Naive B cell (primary cell): ENCODE measurements at regions not wholly inside any gene's neighbourhood (a gene's known extent, or its start where the extent isn't known, plus 50 kb on each side); places are given as distances from the start of the nearest gene placed in this dataset.
A peak's percentile ranks its signal among the peaks of the same experiment; 100 is the strongest.

Source experiments
- ATAC-seq, 2 donors: fragments of 150-1000 bp; cut with Tn5 transposase; 2 replicates each; pipeline ENCODE4 v1.10.0; 2021; ENCODE audit warnings: low read depth in 2 of 2, mild to moderate bottlenecking in 2 of 2, moderate library complexity in 2 of 2
- DNase-seq: peaks from one replicate; pipeline ENCODE4 v3.0.0; 2022
- H3K27ac Mint-ChIP-seq, 6 donors: one replicate each; pipeline ENCODE4 v1.8.0; 2020 to 2022; ENCODE audit warnings: mild to moderate bottlenecking in 6 of 6, mixed read lengths in 6 of 6, moderate library complexity in 5 of 6, inconsistent platforms in 2 of 6
- H3K27me3 Mint-ChIP-seq, 3 donors: one replicate each; pipeline ENCODE4 v1.8.0; 2021 to 2022; ENCODE audit warnings: mixed read lengths in 3 of 3, mild to moderate bottlenecking in 1 of 3
- H3K36me3 Mint-ChIP-seq, 2 donors: one replicate each; pipeline ENCODE4 v1.8.0; 2020 to 2022; ENCODE audit warnings: mixed read lengths in 2 of 2, inconsistent platforms in 1 of 2, mild to moderate bottlenecking in 1 of 2
- H3K4me1 Mint-ChIP-seq, 3 donors: one replicate each; pipeline ENCODE4 v1.8.0; 2020 to 2022; ENCODE audit warnings: mixed read lengths in 3 of 3, inconsistent platforms in 1 of 3, mild to moderate bottlenecking in 1 of 3, moderate library complexity in 1 of 3
- H3K4me3 Mint-ChIP-seq, 8 donors: one replicate each; pipeline ENCODE4 v1.8.0; 2020 to 2022; ENCODE audit warnings: mild to moderate bottlenecking in 8 of 8, mixed read lengths in 8 of 8, moderate library complexity in 8 of 8, inconsistent platforms in 2 of 8
- H3K9me3 Mint-ChIP-seq, 7 donors: one replicate each; pipeline ENCODE4 v1.8.0; 2020 to 2022; ENCODE audit warnings: mixed read lengths in 7 of 7, mild to moderate bottlenecking in 5 of 7, inconsistent platforms in 2 of 7, moderate library complexity in 1 of 7

GRCh38 chr4:108536577-108536976 lies 83.8 kb upstream of the RPL34 start:
- no peak overlapping the region for H3K27ac Mint-ChIP-seq
- H3K4me1 Mint-ChIP-seq, result peaks cover 0 to 14% (median 5%) of the 10 kb centered on the region in 3 donors
- H3K27me3 Mint-ChIP-seq, result peaks cover 0 to 9% (median 0%) of the 10 kb centered on the region in 3 donors
- no peak for ATAC-seq
- H3K9me3 Mint-ChIP-seq, result no peaks in the 10 kb centered on the region
- H3K36me3 Mint-ChIP-seq, result peaks cover 0 to 8% of the 10 kb centered on the region in 2 donors
- no peak for DNase-seq
- no peak overlapping the region for H3K4me3 Mint-ChIP-seq

GRCh38 chr4:108535757-108536156 lies 84.6 kb upstream of the RPL34 start:
- H3K9me3 Mint-ChIP-seq, result no peaks in the 10 kb centered on the region
- H3K27me3 Mint-ChIP-seq, result peaks cover 0 to 9% (median 0%) of the 10 kb centered on the region in 3 donors
- no peak overlapping the region for H3K27ac Mint-ChIP-seq
- H3K36me3 Mint-ChIP-seq, result peaks cover 0 to 8% of the 10 kb centered on the region in 2 donors
- no peak for ATAC-seq
- no peak for DNase-seq
- peaks cover 0 to 18% (median 5%) of the 10 kb centered on the region in 3 donors for H3K4me1 Mint-ChIP-seq
- no peak overlapping the region for H3K4me3 Mint-ChIP-seq

GRCh38 chr4:108533876-108534275 lies 86.5 kb upstream of the RPL34 start:
- Mint-ChIP-seq H3K27ac (no peak overlapping the region), H3K4me3 (no peak overlapping the region), H3K27me3 (peaks cover 0 to 9% (median 0%) of the 10 kb centered on the region in 3 donors), H3K9me3 (no peaks in the 10 kb centered on the region), H3K4me1 (peaks cover 0 to 26% (median 16%) of the 10 kb centered on the region in 3 donors), H3K36me3 (peaks cover 0 to 8% of the 10 kb centered on the region in 2 donors)
- no peak for DNase-seq
- no peak for ATAC-seq

- Mint-ChIP-seq H3K4me3 (no peak overlapping the region), H3K4me1 (peaks cover 3 to 30% (median 19%) of the 10 kb centered on the region in 3 donors), H3K36me3 (peaks cover 0 to 8% of the 10 kb centered on the region in 2 donors), H3K27ac (peak overlapping the region in 1 of 6 donors; percentile 25), H3K9me3 (peaks cover 0 to 2% (median 0%) of the 10 kb centered on the region in 7 donors), H3K27me3 (peaks cover 0 to 9% (median 0%) of the 10 kb centered on the region in 3 donors)
- DNase-seq (no peak), ATAC-seq (no peak)
These were observed 87.0 kb upstream of the RPL34 start for GRCh38 chr4:108533245-108533844.

GRCh38 chr4:108532738-108533137 lies 87.6 kb upstream of the RPL34 start:
- Mint-ChIP-seq H3K9me3 (peaks cover 0 to 5% (median 2%) of the 10 kb centered on the region in 7 donors), H3K27ac (no peak overlapping the region), H3K36me3 (peaks cover 0 to 8% of the 10 kb centered on the region in 2 donors), H3K4me3 (no peak overlapping the region), H3K27me3 (peaks cover 0 to 9% (median 0%) of the 10 kb centered on the region in 3 donors), H3K4me1 (peaks cover 9 to 36% (median 25%) of the 10 kb centered on the region in 3 donors)
- ATAC-seq (no peak), DNase-seq (no peak)

GRCh38 chr4:108532187-108532586 lies 88.2 kb upstream of the RPL34 start:
- ATAC-seq, result no peak
- no peak overlapping the region for H3K4me3 Mint-ChIP-seq

GRCh38 chr4:108531461-108531860 lies 88.9 kb upstream of the RPL34 start:
- no peak for ATAC-seq
- DNase-seq, result no peak
- peaks cover 0 to 6% (median 5%) of the 10 kb centered on the region in 7 donors for H3K9me3 Mint-ChIP-seq
- H3K4me3 Mint-ChIP-seq, result no peak overlapping the region
- H3K27ac Mint-ChIP-seq, result peak overlapping the region in 2 of 6 donors; percentile 48 to 71
- peaks cover 12 to 42% (median 30%) of the 10 kb centered on the region in 3 donors for H3K4me1 Mint-ChIP-seq
- peaks cover 0 to 8% of the 10 kb centered on the region in 2 donors for H3K36me3 Mint-ChIP-seq
- H3K27me3 Mint-ChIP-seq, result peaks cover 0 to 9% (median 0%) of the 10 kb centered on the region in 3 donors

More at GRCh38 chr4:108532187-108532586, 88.2 kb upstream of the RPL34 start:
- Mint-ChIP-seq H3K4me1 (peaks cover 12 to 41% (median 30%) of the 10 kb centered on the region in 3 donors), H3K9me3 (peaks cover 0 to 6% (median 2%) of the 10 kb centered on the region in 7 donors), H3K36me3 (peaks cover 0 to 8% of the 10 kb centered on the region in 2 donors), H3K27ac (peak overlapping the region in 1 of 6 donors; percentile 47), H3K27me3 (peaks cover 0 to 9% (median 0%) of the 10 kb centered on the region in 3 donors)
- DNase-seq, result no peak

GRCh38 chr4:108529984-108530905 lies 90.1 kb upstream of the RPL34 start:
- no peak for ATAC-seq
- H3K27ac Mint-ChIP-seq, result peak overlapping the region in 1 of 6 donors; percentile 5

GRCh38 chr4:108529102-108529501 lies 91.3 kb upstream of the RPL34 start:
- peaks cover 0 to 18% of the 10 kb centered on the region in 2 donors for H3K36me3 Mint-ChIP-seq
- H3K27ac Mint-ChIP-seq, result peak overlapping the region in 3 of 6 donors; percentile 8 to 83 (median 40)
- peaks cover 0 to 9% (median 0%) of the 10 kb centered on the region in 3 donors for H3K27me3 Mint-ChIP-seq
- H3K4me3 Mint-ChIP-seq, result peak overlapping the region in 1 of 8 donors; percentile 24
- H3K9me3 Mint-ChIP-seq, result peaks cover 2 to 17% (median 9%) of the 10 kb centered on the region in 7 donors
- H3K4me1 Mint-ChIP-seq, result peaks cover 12 to 42% (median 30%) of the 10 kb centered on the region in 3 donors
- ATAC-seq (no peak), DNase-seq (no peak)

More at GRCh38 chr4:108529984-108530905, 90.1 kb upstream of the RPL34 start:
- Mint-ChIP-seq H3K4me1 (peaks cover 12 to 42% (median 30%) of the 10 kb centered on the region in 3 donors), H3K4me3 (peak overlapping the region in 1 of 8 donors; percentile 36), H3K9me3 (peaks cover under 1 to 11% (median 9%) of the 10 kb centered on the region in 7 donors), H3K27me3 (peaks cover 0 to 9% (median 0%) of the 10 kb centered on the region in 3 donors), H3K36me3 (peaks cover 0 to 11% of the 10 kb centered on the region in 2 donors)
- no peak for DNase-seq

- Mint-ChIP-seq H3K9me3 (peaks cover 2 to 17% (median 9%) of the 10 kb centered on the region in 7 donors), H3K27ac (peak overlapping the region in 1 of 6 donors; percentile 37), H3K4me1 (peaks cover 12 to 34% (median 30%) of the 10 kb centered on the region in 3 donors), H3K27me3 (no peaks in the 10 kb centered on the region), H3K4me3 (peak overlapping the region in 4 of 8 donors; percentile 12 to 66 (median 31)), H3K36me3 (peaks cover 0 to 10% of the 10 kb centered on the region in 2 donors)
- DNase-seq (no peak), ATAC-seq (no peak)
These were observed 92.7 kb upstream of the RPL34 start for GRCh38 chr4:108527723-108528122.

- DNase-seq (no peak), ATAC-seq (no peak)
- Mint-ChIP-seq H3K4me1 (peaks cover 0 to 4% (median 0%) of the 10 kb centered on the region in 3 donors), H3K36me3 (peaks cover 0 to 10% of the 10 kb centered on the region in 2 donors), H3K27me3 (no peaks in the 10 kb centered on the region), H3K4me3 (no peak overlapping the region), H3K9me3 (peaks cover 0 to 8% (median 2%) of the 10 kb centered on the region in 7 donors), H3K27ac (no peak overlapping the region)
These were observed 99.6 kb upstream of the RPL34 start for GRCh38 chr4:108520807-108521206.

- Mint-ChIP-seq H3K36me3 (peaks cover 0 to 5% of the 10 kb centered on the region in 2 donors), H3K4me3 (no peak overlapping the region), H3K27me3 (no peaks in the 10 kb centered on the region), H3K27ac (peak overlapping the region in 1 of 6 donors; percentile 5), H3K4me1 (peaks cover 0 to 4% (median 0%) of the 10 kb centered on the region in 3 donors), H3K9me3 (peaks cover 0 to 4% (median 2%) of the 10 kb centered on the region in 7 donors)
- ATAC-seq (no peak), DNase-seq (no peak)
These were observed 100.3 kb upstream of the RPL34 start for GRCh38 chr4:108519911-108520601.
